ENCODE measurements at regions not wholly inside any gene's neighbourhood (a gene's known extent, or its start where the extent isn't known, plus 50 kb on each side); places are given as distances from the start of the nearest gene placed in this dataset.

GRCh38 chr22:23410411-23410810, 169.7 kb downstream of the IGLL1 start:
- DNase-seq (ENCODE audit: low read depth) = no peak

- DNase-seq (ENCODE audit: low read depth) = no peak
Observed at GRCh38 chr22:23409976-23410375, 170.1 kb downstream of the IGLL1 start.

- peak; percentile 9 for DNase-seq (ENCODE audit: low read depth)
Observed at GRCh38 chr22:23408321-23408720, 171.8 kb downstream of the IGLL1 start.

- DNase-seq (ENCODE audit: low read depth) = no peak
Observed at GRCh38 chr22:23405366-23405851, 174.7 kb downstream of the IGLL1 start.

GRCh38 chr22:23404689-23405365, 175.3 kb downstream of the IGLL1 start:
- peak; percentile 65 for DNase-seq (ENCODE audit: low read depth)

GRCh38 chr22:23403720-23404688, 176.1 kb downstream of the IGLL1 start:
- DNase-seq (ENCODE audit: low read depth) = no peak

GRCh38 chr22:23403152-23403719, 176.9 kb downstream of the IGLL1 start:
- no peak for DNase-seq (ENCODE audit: low read depth)

GRCh38 chr22:23402275-23403151, 177.6 kb downstream of the IGLL1 start:
- DNase-seq (ENCODE audit: low read depth) = peak; percentile 37

GRCh38 chr22:23401910-23402274, 178.2 kb downstream of the IGLL1 start:
- DNase-seq (ENCODE audit: low read depth) = no peak

- peak; percentile 95 for DNase-seq (ENCODE audit: low read depth)
Observed at GRCh38 chr22:23401111-23401909, 178.8 kb downstream of the IGLL1 start.

GRCh38 chr22:23400286-23400981, 179.7 kb downstream of the IGLL1 start:
- no peak for DNase-seq (ENCODE audit: low read depth)

- no peak for DNase-seq (ENCODE audit: low read depth)
Observed at GRCh38 chr22:23399367-23400285, 180.5 kb downstream of the IGLL1 start.

- no peak for DNase-seq (ENCODE audit: low read depth)
Observed at GRCh38 chr22:23398701-23399366, 181.3 kb downstream of the IGLL1 start.

GRCh38 chr22:23397613-23398567, 182.2 kb downstream of the IGLL1 start:
- DNase-seq (ENCODE audit: low read depth) = no peak

GRCh38 chr22:23397008-23397612, 183.0 kb downstream of the IGLL1 start:
- no peak for DNase-seq (ENCODE audit: low read depth)

- no peak for DNase-seq (ENCODE audit: low read depth)
Observed at GRCh38 chr22:23396362-23397007, 183.6 kb downstream of the IGLL1 start.
